DMS153 treated with DMSO at 0.1 percent for 48 hours (cell line): ENCODE measurements at regions not wholly inside any gene's neighbourhood (a gene's known extent, or its start where the extent isn't known, plus 50 kb on each side); places are given as distances from the start of the nearest gene placed in this dataset.
A peak's percentile ranks its signal among the peaks of the same experiment; 100 is the strongest.

Source experiments
- DNase-seq: peaks from one replicate; lab custom pipeline; 2025; ENCODE audit not compliant: unreplicated experiment; lab: John Stamatoyannopoulos, UW

DNA sequence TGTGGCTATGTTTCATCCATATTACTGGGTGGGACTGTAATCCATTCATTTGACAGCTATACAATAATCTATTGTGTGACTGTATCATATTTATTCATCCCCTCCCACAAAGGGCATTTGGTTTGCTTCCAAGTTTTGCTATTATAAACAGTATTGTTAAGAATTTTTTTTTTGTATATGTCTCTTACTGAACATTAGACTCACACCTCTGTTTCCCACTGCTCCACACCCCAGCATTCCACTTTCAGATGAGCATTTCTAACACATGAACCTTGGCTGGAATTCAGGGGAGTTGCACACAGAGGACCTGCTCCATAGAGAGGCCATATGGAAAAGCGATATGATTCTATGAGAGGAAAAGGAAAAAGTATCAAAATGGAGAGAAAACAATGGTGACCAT is 81.6 kb upstream of the DKK2 start:
- DNase-seq = no peak

DNA sequence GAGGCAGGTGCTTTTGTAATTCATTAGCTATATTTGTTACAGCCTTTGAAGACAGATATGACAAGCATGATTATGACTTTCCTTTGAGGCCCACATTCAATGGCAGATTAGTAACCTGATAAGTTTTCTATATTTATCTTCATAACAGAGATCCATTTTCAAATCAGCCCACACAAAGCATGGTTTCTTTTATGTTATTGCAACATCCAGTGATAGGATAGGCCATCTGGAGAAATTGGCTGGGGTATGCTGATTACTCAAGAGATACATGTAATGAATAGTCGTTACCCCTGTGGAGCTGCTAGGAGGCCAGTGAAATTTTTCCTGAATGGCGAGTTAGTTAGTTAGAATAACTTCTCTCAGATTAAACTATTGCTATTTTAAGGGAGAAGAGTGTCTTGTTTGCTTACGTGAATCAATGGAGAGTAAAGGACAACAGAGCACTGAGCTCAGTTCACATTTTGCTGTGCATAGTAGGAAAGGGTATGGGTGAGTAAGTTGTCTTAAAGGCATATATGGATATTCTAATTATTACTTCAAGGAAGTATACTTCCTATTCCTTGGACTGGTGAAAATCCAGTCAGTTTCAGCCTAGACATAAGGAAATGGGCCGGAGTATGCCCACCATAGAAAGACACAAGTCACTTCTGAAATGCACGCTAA is 79.2 kb upstream of the DKK2 start:
- peak; percentile 12 for DNase-seq

DNA sequence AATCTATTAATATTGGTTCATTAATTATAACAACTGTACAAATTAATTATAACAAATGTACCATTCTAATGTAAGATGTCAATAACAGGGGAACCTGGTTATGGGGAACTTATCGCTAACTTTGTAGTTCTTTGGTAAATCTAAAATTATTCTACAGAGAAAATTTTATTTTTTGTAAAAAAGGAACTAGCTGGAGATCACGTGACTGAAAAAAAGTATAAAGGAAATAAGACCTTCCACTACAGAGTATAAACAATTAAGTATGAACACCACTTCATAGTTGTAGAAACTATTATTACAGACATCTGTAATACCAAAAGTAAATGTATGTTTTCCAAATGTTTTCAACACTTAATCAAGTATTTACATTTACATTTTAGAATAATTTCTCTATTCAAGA is 77.9 kb upstream of the DKK2 start:
- DNase-seq = no peak

DNA sequence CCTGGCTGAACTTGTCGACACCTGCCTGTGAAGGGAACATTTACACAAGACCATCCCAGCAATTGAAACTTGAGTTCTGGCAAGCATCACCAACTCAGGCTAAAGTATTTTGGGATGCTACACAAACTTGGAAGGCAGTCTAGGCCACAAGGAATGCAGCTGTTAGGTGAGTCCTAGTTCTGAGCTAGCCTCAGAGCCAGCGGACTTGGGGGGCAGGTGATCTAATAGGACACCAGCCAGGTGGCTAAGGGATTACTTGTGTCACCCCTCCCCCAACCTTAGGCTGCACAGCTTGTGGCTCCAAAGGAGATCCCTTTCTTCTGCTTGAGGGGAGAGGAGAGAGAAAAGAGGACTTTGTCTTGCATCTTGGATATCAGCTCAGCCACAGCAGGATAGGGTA is 62.3 kb upstream of the DKK2 start:
- no peak for DNase-seq

DNA sequence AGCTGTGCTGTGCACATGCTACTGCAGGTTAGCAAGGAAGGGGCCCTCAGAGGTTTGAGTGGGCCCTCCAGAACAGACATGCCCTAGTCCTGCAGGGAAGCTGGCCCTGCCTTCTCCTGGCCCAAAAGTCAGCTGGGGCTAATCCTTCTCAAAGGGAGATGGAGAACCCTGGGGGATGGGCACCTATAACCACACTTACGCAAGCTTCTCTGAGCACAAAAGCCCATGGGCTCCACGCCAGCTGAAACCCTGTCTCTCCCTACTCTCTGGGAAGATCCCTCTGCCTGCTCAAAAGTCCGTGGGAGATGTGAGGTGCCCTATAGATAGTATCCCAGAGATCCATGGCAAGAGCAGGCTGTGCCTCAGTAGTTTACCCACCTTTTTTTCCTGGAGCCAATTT is 58.9 kb upstream of the DKK2 start:
- no peak for DNase-seq

DNA sequence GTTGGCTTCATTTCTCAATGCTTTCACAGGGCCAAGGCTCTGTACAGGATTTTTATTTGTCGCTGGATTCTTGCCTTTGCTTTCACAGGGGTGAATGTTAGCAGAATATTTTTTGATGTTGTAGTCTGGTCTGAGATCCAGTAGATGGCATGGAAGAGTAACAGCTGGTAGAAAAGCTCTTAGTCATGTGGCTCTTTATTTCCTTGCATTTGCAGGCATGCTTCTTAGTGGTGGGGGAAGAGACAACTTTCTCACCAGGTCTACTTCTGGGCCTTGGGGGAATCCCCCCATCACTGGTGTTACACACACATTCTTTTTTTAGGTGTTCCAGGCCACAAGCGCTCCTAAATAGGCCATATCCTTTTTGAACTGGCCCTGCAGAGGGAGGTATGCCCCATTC is 58.2 kb upstream of the DKK2 start:
- peak; percentile 17 for DNase-seq
